ENCODE measurements at regions not wholly inside any gene's neighbourhood (a gene's known extent, or its start where the extent isn't known, plus 50 kb on each side); places are given as distances from the start of the nearest gene placed in this dataset.
A peak's percentile ranks its signal among the peaks of the same experiment; 100 is the strongest.

DNA sequence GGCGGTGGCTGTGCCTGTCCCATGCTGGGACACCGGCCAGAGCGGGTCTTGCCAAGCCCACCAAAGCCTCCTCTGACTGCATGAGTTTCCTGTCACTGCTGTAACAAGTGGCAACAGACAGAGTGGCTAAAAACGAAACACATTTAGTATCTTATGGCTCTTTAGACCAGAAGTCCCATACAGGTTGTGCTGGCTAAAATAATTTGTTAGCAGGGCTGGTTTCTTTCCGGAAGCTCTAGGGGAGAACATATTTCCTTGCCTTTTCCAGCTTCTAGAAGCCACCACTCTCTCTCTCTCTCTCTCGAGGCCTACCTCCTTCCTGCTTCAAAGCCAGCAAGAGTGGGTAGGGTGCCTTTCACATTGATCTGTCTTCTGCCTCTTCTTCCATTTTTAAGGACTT, 171.6 kb upstream of the PLPP4 start:
- no peak for DNase-seq (ENCODE audit: low read depth)

DNA sequence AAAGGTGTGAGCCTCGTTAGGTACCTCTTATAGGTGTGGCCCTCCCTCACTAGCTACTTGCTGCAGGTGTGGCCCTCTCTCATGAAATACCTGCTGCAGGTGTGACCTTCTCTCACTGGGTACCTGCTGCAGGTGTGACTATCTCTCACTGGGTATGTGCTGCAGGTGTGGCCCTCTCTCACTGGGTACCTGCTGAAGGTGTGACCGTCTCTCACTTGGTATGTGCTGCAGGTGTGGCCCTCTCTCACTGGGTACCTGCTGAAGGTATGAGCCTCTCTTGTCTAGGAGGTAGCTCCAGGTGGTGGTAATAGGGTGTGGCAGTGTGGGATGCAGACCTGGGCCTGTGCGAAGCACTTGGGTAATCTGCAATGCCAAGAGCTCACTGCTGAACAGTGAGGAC, 170.7 kb upstream of the PLPP4 start:
- DNase-seq (ENCODE audit: low read depth), result no peak

DNA sequence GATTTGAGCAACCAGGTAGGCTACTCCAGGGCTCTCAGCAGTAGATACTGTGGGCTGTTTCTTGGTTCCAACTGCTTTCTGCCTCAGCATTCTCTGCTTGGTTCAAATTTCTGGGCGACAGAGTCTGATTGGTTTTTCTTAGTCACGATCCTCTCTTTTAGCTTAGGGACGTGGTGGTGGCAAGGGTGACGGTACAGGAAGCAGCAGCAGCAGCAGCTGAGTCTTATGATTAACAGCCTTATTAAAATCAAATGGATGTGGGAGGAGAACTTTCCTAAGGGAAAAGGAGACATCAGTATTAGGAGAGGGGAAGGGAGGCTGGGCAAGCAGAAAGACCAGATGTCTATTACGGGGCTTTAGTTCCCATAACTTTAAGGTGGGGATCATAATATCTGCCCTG, 156.5 kb upstream of the PLPP4 start:
- no peak for DNase-seq (ENCODE audit: low read depth)

DNA sequence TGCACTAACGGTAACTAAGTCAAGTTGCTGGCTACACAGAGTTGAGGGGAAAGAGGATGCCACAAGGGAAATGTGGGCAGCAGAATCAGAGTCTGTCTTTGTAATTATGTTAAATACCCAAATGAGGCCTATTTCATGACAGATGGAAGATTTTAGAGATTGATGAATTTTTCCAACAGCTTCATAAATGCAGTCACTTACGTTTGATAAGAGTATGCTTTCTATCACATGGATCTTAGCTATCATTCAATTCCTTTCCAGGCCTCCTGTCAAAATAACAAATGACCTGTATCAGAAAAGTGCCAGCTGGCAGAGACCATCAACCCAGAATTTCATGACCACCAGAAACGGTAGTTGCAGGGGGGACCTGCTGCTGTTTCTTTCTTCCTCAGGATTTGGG, 148.4 kb upstream of the PLPP4 start:
- no peak for DNase-seq (ENCODE audit: low read depth)

DNA sequence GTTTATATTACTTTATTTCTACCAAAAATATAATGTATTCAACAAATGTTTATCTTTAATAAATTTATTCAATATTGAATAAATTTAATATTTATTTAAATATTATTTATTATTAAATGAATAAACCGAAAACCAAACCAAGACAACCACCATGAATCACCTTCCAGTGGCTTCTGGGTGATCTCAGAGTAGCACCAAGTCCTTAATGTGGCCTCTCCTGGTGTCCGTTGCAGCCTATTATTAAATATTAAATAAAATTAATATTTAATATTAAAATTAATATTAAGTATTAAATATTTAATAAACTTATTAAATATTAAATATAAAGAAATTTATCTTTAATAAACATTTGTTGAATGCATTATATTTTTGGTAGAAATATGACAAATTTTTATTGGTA, 143.3 kb upstream of the PLPP4 start:
- DNase-seq (ENCODE audit: low read depth), result no peak

DNA sequence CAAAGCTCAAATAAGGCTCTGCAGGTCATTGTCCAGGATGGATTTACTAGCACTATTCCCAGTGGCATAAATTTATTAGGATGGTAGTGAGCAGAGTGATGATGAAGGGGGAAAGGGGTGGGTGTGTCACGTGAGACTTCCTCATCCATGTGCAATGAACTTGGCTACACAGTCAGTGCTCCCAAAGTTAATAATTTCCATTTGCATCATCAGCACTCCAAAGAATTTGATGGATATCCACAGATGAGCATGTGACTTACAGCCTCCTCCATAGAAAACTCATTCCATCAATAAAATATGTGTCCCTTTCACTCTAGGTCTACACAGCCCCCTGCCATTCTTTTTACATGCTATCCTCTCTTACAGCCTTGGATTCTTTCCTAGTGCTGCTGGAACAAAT, 142.6 kb upstream of the PLPP4 start:
- no peak for DNase-seq (ENCODE audit: low read depth)

DNA sequence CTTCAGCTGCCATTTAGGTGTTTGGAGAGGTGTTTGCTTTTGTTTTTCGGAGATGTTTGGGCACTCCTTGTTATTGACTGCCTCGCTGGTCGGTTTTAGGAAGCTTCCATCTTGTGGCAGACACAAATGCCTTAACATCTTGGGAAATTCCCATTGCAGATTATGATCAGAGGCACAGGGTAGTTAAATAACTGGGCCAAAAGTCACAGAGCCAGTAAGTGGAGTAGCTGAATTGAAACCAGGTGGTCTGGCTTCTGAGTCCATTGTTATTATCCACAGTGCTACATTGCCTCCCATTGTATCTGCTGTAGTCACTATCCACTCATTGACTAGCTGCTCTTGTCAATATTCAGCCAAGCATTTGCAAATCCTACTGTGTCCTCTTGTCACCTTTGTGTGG, 138.2 kb upstream of the PLPP4 start:
- DNase-seq (ENCODE audit: low read depth), result no peak

DNA sequence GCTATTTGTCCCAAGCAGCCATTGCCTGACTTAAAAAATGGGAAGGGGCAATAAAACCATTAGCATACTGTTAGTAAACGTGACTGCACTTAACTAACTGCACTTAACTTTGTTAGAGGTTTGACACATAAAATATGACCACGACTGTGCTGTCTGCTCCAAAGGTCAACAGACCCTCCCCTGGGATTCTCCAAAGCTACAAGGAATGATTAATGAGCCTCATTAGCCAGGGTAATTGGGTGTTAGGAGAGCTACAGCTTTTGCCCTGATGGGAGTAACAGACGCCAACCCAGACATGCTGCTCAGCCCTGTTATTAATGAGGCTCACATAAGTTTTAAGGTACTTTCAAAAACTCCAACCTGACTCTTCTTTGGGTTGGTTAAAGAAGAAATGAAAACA, 129.4 kb upstream of the PLPP4 start:
- no peak for DNase-seq (ENCODE audit: low read depth)

DNA sequence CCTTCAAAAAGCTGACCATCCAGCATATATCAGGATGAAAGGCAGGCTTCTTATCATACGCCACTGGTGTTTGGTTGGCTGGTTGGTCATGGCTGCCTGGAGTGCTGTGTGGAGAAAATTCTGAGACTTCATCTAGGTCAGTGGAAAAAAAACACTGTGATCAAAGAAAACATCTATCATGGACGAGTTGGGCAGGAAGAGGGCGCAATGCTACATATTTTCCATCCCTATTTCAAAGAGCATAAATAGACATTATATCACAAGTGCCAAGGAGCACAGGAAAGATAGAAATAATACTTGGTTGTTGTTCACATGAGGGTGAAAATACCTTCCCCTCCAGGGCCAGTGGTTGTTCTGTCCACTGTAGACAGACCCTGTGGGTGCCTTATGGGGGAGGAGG, 128.4 kb upstream of the PLPP4 start:
- no peak for DNase-seq (ENCODE audit: low read depth)

DNA sequence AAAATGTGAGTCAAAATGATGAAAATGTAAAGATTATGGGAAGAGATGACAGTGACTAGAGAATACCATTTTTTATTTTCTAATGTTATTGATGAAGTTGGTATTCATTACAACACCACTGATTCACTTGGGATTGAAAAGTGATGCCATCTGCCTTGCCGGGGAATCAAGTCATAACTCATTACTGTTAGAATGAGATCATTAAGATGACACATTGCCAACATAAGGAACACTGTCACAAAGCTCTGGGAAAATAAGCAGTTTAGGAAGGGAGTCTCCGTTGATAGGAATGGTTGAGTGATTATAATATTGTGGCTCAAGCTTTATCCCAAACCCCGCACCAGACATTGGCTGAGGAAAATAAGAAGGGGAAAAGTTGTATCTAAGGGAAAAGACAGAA, 121.5 kb upstream of the PLPP4 start:
- DNase-seq (ENCODE audit: low read depth), result no peak

DNA sequence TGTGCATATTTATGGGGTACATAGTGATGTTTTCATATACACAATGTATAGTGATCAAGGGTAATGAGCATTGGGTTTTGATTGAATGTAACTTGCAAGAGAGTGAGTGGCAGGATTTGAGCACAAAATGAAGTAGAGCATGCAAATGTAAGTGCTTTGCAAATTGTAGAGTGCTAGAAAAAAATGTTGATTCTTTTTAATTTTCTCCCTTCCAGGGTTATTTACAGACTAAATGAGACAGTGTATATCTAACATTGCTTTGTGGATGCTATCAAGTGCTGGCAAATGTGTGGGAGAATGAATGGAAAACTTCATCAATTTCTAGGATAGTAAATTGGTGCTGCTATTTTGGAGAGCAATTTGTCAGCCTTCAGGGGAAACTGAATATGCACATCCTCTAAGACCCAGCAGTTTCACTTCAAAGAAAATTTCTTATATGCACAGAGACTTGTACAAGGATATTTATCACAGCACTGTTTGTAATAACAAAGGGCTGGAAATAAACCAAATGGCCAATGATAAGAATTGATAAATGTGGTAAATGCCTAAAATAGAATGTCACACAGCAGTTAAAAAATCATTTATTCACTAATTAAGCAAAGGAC, 120.6 kb upstream of the PLPP4 start:
- DNase-seq (ENCODE audit: low read depth), result no peak

DNA sequence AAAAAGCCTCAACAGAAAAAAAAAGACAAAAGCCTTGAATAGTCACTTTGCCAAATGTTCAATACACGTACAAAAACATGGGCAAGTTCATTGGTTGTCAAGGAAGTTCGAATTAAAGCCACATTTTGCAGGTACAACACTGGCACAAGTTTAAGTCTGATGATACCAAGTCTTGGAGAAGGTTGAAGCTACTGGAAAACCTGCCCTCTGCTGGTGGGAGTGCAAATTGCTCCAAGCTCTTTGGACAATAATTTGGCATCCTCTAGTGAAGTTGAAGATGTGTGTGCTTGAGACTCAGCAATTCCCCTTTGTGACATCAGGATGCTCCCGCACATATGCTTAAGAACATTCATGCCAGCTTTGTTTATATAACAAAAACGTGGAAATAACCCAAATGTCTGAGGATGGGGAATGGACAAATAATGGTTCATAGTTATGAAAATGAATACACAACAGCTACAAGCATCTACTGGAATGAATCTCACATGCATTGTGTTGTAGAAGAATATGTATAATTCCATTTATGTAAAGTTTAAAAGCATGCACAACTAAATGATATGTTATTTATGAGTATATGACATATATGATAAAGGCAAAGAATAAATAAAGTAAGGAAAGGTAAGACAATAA, 120.0 kb upstream of the PLPP4 start:
- DNase-seq (ENCODE audit: low read depth), result peak; percentile 3

DNA sequence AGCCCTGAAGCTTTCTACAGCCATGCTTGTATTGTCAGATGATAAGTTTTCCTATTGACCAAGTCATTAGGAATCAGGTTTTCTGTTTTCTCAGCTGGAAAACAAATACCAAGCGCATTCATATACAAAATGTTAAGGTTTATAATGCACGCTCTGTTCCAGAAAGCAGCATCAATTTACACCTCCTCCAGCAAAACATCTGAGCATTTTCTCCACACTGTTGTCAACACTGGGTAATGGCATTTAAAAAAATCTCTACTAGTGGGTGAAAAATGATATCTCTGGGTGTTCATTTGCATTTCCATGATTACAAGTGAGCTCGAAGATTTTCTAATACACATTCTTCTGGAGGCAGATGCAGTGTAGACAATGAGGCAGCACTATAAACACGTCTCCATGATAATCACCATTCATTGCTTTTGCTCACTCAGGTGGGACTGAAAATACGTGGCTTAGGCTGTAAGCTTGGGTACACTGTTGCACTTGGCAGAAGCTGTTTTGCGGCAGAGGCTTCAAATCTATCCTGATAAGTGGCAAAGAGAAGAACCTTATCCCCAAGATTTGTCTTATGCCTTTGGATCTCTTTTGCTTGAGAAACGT, 114.8 kb upstream of the PLPP4 start:
- no peak for DNase-seq (ENCODE audit: low read depth)

DNA sequence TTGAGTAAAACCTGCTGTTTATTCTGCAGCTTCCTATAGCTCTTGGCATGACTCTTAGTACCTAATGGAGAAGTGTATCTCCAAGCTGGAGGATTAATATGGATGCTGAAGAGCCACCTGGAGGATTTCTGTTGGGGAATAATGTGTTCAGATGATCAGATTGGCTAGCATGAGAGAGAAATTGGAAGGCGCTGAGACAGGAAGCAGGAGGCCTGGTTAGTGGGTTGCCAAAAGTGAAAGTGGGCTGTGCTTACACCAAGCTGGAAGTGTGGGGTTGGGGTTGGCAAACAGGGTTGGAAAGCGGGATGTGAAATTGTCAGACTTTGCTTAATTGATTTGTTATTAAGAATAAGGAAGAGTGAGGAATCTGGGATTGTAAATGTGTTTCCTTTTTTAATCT, 111.8 kb upstream of the PLPP4 start:
- no peak for DNase-seq (ENCODE audit: low read depth)

DNA sequence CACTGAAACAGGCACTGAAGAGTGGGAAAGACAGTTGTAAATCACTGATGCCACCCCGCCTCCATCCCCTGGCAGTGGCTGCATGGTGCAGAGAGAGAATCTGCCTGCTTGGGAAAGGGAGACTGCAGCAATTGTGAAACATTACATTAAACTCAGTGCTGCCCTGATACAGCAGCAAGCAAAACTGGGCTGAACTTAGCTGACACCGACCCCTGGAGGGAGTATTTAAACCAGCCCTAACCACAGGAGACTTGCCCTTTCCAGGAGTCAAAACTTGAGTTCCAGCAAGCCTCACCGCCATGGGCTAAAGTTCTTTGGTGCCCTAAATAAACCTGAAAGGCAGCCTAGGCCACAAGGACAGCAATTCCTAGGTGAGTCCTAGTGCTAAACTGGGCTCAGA, 109.4 kb upstream of the PLPP4 start:
- DNase-seq (ENCODE audit: low read depth), result no peak

DNA sequence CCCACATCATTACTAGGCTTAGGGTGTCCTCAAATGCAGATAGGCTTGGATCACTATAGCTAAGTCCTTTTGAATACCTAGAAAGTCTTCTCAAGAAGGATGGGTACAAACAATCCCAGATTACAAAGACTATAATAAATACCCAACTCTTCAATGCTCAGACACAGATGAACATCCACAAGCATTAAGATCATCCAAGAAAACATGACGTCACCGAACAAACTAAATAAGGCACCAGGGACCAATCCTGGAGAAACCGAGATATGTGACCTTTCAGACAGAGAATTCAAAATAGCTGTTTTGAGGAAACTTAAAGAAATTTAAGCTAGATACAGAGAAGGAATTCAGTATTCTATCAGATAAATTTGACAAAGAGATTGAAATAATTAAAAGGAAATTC, 108.0 kb upstream of the PLPP4 start:
- no peak for DNase-seq (ENCODE audit: low read depth)

DNA sequence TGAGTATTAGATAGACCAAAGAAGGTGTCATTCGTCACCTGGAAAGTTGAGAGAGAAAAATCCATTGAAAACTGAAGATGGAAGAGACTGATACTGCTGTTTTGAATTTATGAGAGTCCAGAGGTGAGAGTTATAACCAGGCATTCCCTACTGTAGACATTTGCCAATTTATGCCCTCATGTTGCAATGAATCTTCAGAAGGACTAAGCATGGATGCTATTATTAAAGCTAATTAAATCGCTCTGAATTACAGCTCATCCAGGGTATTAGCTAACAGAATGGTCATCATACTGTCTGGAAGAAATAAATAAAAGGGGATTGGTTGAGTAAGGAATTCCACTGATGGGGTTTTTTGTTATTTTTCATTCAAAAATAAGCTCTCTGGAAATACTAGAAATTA, 101.6 kb upstream of the PLPP4 start:
- DNase-seq (ENCODE audit: low read depth), result no peak

DNA sequence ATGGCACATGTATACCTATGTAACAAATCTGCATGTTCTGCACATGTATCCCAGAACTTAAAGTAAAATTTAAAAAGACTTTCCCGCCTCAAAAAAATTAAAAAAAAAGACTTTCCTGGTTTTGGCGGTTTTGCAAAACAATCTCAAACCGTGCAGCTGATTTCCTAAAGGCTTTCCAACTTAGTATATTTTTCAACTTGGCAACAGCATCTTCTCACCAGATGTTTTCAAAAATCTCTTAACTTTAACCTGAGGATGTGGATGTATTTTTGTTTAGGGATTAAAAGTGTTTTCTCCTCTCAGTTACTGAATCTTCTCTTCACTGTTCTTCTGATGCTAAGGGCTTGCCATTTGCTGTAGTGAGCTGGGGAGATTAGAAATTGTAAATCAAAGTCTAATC, 96.5 kb upstream of the PLPP4 start:
- no peak for DNase-seq (ENCODE audit: low read depth)

DNA sequence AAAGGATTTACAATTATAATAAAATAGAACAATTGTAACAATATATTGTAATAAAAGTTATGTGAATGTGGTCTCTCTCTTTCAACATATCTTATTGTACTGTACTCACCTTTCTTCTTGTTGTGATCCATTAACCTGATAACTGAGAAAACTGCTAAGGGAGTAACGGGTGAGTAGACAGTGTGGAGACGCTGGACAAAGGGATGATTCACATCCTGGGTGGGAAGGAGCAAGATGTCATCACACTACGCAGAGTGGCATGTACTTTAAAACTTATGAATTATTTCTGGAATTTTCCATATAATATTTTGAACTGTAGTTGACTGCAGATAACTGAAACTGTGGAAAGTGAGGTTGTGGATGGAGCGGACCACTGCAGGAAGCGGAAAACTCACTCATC, 91.2 kb upstream of the PLPP4 start:
- no peak for DNase-seq (ENCODE audit: low read depth)

DNA sequence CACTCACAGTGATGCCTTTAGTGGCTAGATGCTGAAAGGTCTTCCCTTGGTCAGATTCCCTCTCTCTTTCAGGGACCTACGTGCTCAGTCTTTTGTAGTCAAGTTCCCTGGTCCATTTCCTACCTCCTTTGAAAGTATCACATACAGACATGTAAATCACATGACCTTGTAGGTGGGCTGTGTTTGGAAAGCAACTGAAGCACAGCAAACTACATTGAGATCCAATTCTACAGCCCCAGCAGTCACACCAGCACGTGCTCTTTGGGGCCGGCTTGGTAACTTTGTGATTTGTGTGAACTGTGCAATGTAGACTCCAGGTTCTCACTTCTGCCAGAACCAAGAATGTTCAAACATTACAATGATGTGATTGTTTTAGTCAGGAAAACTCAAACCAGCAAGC, 89.7 kb upstream of the PLPP4 start:
- DNase-seq (ENCODE audit: low read depth), result no peak

DNA sequence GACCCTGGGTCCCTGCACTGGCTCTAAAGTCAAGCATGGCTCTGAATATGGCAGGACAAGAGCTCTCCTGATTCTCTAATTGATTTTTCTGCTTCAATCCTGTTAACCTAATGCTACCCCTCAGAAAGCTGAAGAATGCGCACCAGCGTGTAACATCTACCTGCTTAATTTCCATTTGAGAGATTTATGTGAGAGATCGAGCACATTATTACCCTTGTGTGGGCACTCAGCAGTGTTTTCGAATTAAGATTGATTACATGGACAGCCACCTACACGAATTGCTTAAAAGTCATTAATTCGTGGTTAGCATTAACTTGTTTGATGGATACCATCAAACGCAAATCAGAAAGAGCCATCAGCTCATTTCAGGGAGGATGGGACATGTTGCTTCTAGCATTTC, 88.7 kb upstream of the PLPP4 start:
- no peak for DNase-seq (ENCODE audit: low read depth)

DNA sequence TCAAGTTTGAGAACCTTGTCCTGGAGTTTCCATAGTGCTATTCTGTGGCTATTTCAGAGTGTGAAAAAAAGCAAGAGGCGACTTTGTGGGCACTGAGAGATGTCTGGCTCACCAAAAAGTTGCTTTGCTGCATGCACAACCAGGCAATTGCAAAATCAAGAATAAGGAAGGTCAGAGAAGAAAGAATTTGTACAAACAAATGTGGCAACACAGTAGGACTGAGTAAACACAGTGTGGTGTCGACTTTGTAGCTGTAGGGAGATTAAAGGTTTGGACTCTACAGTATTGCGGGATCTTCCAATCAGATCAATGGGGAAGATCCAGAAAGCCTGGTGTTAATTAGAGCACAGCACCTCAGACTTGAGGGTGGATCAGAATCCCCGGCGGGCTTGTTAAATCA, 88.1 kb upstream of the PLPP4 start:
- DNase-seq (ENCODE audit: low read depth), result no peak

DNA sequence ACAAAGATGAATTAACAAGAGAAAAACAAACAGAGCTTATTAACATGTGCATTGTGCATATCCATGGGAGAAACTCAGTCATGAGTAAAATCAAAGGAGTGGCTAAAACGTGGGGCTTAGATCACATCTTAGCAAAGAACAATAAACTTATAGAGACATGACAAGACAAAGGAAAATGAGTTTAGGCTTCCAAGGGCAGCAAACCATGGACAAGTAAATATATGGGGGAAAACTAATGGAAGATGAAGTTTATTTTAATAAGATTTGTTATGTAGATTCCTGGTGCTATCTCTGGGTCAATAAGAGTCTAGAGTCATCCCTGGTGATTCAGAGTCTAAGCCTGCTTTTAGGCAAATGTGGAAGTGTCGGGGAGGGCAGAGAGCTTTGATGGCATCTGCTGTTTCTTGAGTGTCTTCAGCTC, 87.2 kb upstream of the PLPP4 start:
- no peak for DNase-seq (ENCODE audit: low read depth)

DNA sequence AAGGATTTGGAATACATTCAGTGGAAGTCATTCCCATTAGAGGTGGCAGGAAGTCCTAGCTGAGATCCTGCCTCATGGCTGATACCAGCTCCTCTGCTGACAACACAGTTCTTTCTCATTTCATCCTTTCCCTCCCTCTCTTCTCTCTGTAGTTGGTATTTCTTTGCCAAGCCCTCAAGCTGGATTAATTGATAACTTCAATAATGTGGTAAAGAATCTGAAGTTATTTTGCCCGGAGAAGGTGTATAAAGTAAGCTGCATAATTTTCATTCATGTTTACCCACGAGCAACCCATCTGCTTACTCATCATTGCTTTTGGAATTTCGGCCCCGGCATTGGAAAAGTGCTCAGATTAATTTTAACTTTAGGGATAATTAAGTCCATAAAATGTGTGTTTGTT, 85.2 kb upstream of the PLPP4 start:
- no peak for DNase-seq (ENCODE audit: low read depth)
